HAP-1 (cell line): ENCODE measurements at regions not wholly inside any gene's neighbourhood (a gene's known extent, or its start where the extent isn't known, plus 50 kb on each side); places are given as distances from the start of the nearest gene placed in this dataset.

Experiments used
- DNase-seq, 2 experiments: peaks; one replicate each; pipeline ENCODE4 v3.0.0-alpha.2; 2016 to 2020; ENCODE audit warnings: low spot score in 2 of 2
- H3K27me3 ChIP-seq: fragments of 250-450 bp; sonication (Bioruptor Pico); 2 replicates; pipeline ENCODE4 v1.5.1; 2020; ENCODE audit warnings: low read depth, mild to moderate bottlenecking, moderate library complexity
- H3K36me3 ChIP-seq: fragments of 250-450 bp; sonication (Bioruptor Pico); replicated peaks from 2 replicates; pipeline ENCODE4 v1.5.1; 2020; ENCODE audit warnings: mild to moderate bottlenecking
- H3K4me1 ChIP-seq: fragments of 250-450 bp; sonication (Bioruptor Pico); 2 replicates; pipeline ENCODE4 v1.5.1; 2020; ENCODE audit warnings: mild to moderate bottlenecking
- H3K4me3 ChIP-seq: fragments of 250-450 bp; sonication (Bioruptor Pico); 2 replicates; pipeline ENCODE4 v1.5.1; 2020; ENCODE audit warnings: mild to moderate bottlenecking, moderate library complexity
- H3K9me3 ChIP-seq: fragments of 250-450 bp; sonication (Bioruptor Pico); 2 replicates; pipeline ENCODE4 v1.5.1; 2020; ENCODE audit warnings: mild to moderate bottlenecking, moderate library complexity
- in situ Hi-C: fragments of 300-500 bp; cut with MboI; formaldehyde crosslinking; loops from 3 replicates; pipeline ENCODE4 v1.14.3; 2020; ENCODE audit warnings: low sequenced_read_pairs, inconsistent platforms, mixed read lengths

DNA sequence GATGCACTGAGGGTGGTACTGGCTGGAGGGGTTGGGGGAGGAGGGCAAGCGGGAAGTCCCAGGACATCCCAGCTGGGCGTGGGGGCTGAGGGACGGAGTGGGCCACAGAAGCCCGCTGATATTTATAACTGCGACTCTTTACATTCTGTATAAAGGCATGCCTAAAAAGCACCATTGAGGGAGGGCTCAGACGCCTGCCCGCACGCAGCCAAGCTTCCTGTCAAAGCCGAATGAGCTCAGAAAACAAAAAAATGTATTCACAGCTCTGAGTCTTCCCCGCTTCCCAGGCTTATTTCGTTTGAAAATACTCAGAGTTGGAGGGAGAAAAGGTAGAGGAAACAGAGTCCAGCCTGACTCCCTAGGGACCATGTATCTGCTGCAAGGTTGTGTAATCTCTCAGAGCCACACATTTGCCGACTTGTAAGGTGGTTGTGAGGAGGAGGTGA is 170.1 kb upstream of the HAAO start:
- DNase-seq: no peak
- no peaks in the 10 kb centered on the region for H3K9me3 ChIP-seq
- H3K4me1 ChIP-seq: no peaks in the 10 kb centered on the region; the same call in 1 of the 2 replicates
- no peak overlapping the region for H3K4me3 ChIP-seq
- no peaks in the 10 kb centered on the region for H3K27me3 ChIP-seq
- in situ Hi-C loops: no loop called here
- no peaks in the 10 kb centered on the region for H3K36me3 ChIP-seq

DNA sequence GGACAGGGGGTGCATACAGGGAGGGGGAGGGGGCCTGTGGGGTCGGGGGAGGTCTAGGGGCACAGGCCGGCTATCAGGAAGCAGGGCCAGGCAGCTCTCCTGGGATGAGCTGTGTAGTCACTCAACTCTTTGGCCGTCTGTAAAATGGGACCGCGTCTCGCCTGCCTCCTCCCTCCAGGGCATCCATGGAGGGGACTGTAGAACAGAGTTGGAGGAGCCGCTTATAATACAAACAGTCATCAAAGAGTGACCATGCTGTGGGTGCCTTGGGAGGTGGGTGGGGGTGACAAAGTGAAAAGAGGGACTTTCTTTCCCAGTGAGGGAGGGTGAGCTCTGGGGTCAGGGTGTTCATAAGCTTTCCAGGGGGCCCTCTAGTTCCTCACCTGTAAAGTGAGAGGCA is 169.6 kb upstream of the HAAO start:
- Histone ChIP-seq H3K9me3 (no peaks in the 10 kb centered on the region), H3K4me1 (peaks cover 5% of the 10 kb centered on the region), H3K4me3 (no peak overlapping the region), H3K27me3 (no peaks in the 10 kb centered on the region), H3K36me3 (no peaks in the 10 kb centered on the region)
- no peak for DNase-seq
- in situ Hi-C loops: no loop called here

DNA sequence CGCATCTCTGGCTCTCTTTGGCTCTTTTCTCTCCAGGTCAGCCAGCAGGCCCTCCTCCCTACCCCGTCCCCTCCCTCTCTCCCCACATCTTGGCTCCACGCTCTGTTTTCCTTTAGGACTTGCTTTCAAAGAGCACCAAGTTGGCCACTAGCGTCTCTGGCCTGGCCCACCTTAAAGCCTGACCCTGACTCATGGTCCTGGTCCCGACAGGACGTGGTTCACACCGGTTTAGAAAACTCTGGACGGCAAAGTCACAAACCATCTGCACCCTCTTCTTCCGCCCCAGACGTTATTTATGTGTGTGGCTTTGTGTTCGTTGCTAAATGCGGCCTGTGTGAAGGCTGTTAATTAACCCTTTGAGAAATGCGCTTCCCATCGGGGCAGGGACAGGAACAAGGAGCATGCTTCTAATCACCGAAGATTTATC is 169.0 kb upstream of the HAAO start:
- H3K36me3 ChIP-seq: no peaks in the 10 kb centered on the region
- in situ Hi-C loops: no loop called here
- H3K27me3 ChIP-seq: no peaks in the 10 kb centered on the region
- no peak overlapping the region for H3K4me3 ChIP-seq
- H3K9me3 ChIP-seq: no peaks in the 10 kb centered on the region
- peaks cover 10% of the 10 kb centered on the region for H3K4me1 ChIP-seq
- no peak for DNase-seq

DNA sequence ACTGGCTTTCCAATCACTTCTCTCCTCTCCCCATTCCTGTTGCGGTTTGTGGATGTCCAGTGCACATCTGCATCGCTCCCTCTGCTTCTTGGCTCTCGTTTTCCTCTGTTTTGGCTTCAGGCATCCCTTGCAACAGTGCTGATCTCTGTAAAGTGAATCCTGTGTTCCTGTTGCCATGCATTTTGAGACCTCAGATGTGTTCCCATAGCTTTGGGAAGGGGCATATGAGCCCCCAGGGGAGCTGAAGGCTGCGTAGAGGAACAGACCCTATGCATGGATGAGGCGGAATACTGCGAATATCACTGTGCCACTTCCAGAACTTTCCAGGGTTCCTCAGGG is 168.4 kb upstream of the HAAO start:
- H3K27me3 ChIP-seq: no peaks in the 10 kb centered on the region
- no peaks in the 10 kb centered on the region for H3K9me3 ChIP-seq
- no peak for DNase-seq
- no peak overlapping the region for H3K4me3 ChIP-seq
- in situ Hi-C loops: no loop called here
- no peaks in the 10 kb centered on the region for H3K36me3 ChIP-seq
- peaks cover 10% of the 10 kb centered on the region for H3K4me1 ChIP-seq

DNA sequence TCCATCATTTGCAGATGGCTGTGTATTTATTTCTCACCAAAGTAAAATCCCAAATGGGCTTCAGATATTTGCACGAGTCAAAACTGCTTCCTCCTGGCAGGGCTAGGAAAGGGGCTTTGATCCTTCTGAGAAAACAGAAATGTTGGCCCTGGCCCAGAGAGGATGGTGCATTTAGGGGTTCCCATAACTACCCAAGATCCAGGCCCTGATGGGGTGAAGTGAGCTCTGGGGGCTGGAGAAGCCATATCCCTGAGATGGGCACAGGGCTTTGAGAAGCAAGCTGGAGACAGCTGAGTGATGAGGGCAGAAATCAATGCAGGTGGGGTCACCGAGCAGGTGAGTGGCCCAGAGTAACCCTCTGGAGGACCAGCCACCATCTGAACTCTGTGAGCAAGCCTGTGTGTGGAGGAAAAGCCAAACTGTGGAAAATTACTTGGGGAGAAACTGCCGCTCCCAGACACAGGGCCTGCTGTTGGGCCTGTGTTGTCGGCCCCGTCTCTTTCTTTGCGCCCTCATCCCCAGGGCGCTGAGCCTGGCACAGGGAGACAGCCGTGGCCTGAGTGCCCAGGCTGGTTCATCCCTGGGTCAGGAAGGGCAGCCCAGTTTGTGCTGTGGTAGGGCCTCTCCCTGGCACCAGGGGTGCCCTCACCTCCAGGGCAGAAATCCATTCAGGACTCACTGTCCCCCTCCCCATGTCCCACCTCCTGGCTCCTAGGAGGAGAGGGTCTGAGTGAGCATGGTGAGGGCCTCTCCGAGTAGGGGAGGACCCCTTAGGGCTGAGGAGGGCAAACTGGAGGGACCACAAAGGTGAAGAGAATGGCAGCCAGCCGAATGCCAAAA is 167.8 kb upstream of the HAAO start:
- DNase-seq: no peak

DNA sequence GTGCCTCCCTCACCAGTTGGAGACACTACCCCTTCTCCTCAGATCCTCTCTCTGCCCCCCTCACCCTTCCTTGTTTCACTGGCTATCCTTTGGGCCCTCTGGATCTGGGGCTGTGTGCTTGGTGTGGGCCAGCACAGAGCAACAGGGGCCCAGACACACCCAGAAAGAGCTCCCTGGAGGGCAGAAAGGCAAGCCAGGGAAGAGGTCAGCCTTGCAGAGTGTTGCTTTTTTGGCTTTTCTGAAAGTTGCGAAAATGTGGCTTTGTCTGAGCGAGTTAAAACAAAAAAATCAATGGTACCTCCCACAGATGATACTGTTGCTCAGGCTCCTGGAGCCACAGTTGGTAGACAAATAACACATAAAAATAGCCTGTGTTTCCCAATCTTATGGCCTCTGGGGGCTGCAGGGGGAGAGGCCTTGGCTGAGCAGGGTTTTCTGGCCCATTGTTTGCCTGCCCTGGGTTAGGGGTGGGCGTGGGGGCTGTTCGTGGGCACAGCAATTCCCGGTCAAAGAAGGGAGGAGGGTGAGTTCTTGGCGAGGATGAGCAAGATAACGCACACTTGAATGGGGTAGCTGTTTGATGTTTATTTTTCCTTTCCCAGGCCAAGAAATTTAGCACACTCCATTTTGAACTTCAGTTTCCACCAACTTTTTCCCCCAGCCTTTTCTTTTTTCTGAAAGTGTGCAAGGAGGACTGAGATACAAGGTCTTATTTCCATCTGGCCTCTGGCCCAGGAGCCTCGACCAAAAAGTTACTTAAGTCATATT is 167.0 kb upstream of the HAAO start:
- no peaks in the 10 kb centered on the region for H3K27me3 ChIP-seq
- in situ Hi-C loops: no loop called here
- H3K4me3 ChIP-seq: no peak overlapping the region
- H3K4me1 ChIP-seq: peaks cover 10% of the 10 kb centered on the region
- H3K36me3 ChIP-seq: no peaks in the 10 kb centered on the region
- H3K9me3 ChIP-seq: no peaks in the 10 kb centered on the region
- DNase-seq: no peak

More for the DNA sequence above, 167.8 kb upstream of the HAAO start:
- in situ Hi-C loops: no loop called here
- no peaks in the 10 kb centered on the region for H3K9me3 ChIP-seq
- peaks cover 10% of the 10 kb centered on the region for H3K4me1 ChIP-seq
- H3K27me3 ChIP-seq: no peaks in the 10 kb centered on the region
- no peak overlapping the region for H3K4me3 ChIP-seq
- H3K36me3 ChIP-seq: no peaks in the 10 kb centered on the region

DNA sequence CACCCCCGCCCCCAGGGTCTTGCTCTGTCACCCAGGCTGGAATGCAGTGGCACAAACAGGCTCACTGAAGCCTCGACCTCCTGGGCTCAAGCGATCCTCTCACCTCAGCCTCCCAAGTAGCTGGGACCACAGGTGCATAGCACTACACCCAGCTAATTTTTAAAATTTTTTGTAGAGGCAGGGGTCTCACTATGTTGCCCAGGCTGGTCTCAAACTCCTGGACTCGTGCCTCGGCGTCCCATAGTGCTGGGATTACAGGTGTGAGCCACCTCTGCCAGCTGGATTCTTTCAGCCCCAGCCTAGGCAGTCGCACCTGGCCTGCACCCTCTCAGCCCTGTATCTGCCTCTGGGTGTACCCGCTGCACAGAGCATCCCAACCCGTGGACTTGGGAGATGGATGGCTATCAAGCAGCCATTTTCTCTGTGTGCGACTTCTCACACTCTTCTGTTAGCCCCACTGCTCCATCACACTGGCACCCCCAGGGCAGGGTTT is 166.4 kb upstream of the HAAO start:
- Histone ChIP-seq H3K27me3 (no peaks in the 10 kb centered on the region), H3K9me3 (no peaks in the 10 kb centered on the region), H3K4me3 (no peak overlapping the region), H3K4me1 (peaks cover 10% of the 10 kb centered on the region), H3K36me3 (no peaks in the 10 kb centered on the region)
- no peak for DNase-seq
- in situ Hi-C loops: no loop called here

DNA sequence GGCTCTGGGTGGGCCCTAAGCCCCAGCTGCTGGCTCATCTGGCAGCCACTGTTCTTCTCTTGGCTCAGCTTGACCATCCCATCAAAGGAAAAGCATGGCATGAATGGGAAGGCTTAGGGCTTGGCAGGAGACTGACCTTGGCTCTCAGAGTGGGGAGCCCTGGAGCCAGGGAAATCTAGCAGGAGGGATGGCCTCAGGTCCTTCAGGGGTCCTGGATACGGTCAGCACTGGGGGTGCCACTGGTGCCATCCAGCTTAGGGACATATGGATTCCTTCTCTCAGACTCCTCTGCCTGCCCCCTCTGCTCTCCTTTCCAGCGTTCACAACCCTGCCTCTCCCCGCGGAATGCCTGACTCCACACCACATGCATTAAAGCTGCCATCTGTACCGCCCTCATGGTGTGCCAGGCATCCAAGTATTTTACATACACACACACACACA is 165.5 kb upstream of the HAAO start:
- no peaks in the 10 kb centered on the region for H3K9me3 ChIP-seq
- in situ Hi-C loops: no loop called here
- no peak for DNase-seq
- peaks cover 10% of the 10 kb centered on the region for H3K4me1 ChIP-seq
- no peaks in the 10 kb centered on the region for H3K27me3 ChIP-seq
- no peaks in the 10 kb centered on the region for H3K36me3 ChIP-seq
- H3K4me3 ChIP-seq: no peak overlapping the region

DNA sequence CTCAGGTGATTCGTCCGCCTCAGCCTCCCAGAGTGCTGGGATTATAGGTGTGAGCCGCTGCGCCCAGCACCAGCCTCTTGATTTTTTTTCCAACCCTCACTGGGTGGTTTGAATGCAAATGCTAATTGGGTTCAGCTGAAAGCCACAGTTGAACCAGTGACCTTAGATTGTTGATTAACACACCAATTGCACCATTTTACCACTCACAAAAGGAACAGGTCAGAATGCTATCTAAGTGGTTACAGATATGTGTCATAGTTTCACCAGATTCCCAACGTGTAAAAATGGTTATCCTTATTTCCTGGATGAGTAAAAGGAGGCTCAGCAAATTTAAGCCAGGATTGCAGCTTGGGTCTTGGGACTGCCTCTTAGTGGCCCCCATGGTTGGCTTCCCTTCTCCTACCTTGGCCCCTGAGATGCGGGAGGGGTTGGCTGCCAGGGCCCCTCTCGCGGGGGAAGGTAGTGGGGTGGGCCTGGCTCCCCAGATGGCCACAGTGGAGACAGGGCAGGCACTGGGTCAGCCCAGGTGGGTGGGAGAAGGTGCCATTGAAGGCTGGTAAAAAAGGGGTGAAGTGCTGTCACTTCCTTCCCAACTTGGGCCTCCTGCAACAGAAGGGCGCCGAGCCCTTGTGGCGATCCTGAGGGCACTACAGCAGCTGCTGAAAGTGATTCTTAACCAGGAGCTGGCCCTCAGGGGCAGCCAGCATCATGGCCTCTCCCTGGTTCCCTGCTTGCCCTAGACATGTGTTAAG is 164.9 kb upstream of the HAAO start:
- peak; percentile 36 to 47 for DNase-seq
- no peaks in the 10 kb centered on the region for H3K36me3 ChIP-seq
- no peak overlapping the region for H3K4me3 ChIP-seq
- no peaks in the 10 kb centered on the region for H3K9me3 ChIP-seq
- in situ Hi-C loops: no loop called here
- H3K4me1 ChIP-seq: peaks cover 10% of the 10 kb centered on the region
- H3K27me3 ChIP-seq: no peaks in the 10 kb centered on the region

DNA sequence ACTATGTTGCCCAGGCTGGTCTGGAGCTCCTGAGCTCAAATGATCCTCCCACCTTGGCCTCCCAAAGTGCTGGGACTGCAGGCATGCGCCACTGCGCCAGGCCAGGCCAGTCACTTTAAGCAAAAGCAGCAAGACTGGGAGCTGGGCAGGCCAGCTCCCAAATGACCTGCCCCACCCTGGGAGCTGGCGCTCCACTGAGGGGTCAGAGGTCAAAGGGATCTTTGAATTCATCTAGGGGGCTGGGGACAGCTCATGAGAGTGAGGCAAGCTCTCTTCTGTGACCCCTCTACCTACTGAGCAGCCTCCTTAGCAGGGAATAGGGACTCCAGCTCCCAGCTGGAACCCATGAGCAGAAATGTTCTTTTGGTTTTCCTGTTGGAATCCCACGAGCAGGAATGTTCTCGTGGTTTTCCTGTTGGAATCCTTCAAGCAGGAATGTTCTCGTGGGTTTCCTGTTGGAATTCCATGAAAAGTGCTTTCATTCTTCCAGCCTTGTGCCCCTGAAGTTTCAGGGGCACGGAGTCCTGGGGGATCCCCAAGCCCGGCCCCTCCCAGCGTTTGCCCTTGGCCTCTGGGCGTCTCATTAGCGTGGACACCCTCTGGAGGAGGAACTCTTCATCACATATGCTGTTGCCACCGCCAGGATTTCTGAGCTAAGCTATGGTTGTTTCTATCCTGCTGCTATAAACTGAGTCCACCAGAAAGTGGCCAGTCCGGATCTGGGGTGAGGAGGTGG is 162.0 kb upstream of the HAAO start:
- H3K4me1 ChIP-seq: peaks cover 10% of the 10 kb centered on the region
- no peaks in the 10 kb centered on the region for H3K36me3 ChIP-seq
- H3K4me3 ChIP-seq: no peak overlapping the region
- H3K27me3 ChIP-seq: no peaks in the 10 kb centered on the region
- H3K9me3 ChIP-seq: no peaks in the 10 kb centered on the region
- DNase-seq: no peak
- in situ Hi-C loops: no loop called here

DNA sequence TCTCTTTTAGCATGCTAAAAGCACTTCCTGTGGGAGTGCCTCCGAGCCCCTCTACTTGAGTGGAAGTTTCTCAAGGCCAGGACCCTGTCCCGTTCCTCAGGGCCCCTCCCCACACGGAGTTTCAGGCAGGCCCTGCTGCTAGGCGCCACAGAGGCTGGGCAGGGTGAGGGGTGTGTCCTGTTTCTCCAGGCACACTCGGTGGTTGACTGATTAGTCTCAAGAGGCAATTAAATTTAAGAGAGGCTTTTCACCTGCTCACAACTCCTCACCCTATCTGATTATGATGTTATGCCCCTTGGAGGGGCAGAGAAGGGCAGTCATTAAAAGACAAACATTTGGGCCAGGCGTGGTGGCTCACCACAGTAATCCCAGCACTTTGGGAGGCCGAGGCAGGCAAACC is 160.8 kb upstream of the HAAO start:
- in situ Hi-C loops: no loop called here

DNA sequence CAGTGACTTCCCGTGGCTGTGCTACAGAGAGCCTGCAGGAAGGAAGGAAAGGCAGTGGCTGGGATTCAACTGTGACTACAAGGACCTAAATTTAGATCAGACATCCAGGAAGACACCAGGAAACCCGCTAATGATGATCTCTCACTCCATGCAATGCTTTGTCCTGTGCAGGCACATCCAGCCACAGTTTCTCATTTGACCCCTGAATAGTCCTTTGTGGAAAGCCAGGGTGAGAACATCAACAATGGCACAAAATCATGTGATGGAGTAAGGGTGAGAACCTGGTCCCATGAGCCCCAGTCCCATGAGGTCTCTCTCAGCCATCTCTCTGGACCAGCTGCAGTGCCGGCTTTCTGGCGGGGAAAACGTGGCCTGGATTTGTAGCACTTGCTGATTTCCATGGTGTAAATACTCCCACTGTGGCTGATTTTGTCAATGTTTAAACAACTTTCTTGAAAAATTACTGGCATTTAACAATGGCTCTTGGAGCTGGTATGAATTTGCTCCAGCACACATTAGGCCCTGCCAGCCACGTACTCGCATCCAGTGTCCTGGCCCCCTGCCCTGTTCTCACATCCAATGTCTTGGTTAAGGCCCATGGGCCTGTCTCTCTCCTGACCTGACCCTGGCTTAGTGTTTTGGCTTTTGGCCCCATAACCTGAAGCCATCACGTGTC is 159.0 kb upstream of the HAAO start:
- DNase-seq: no peak
- Histone ChIP-seq H3K36me3 (no peaks in the 10 kb centered on the region), H3K4me3 (no peak overlapping the region), H3K4me1 (no peaks in the 10 kb centered on the region; the same call in 1 of the 2 replicates), H3K27me3 (no peaks in the 10 kb centered on the region), H3K9me3 (no peaks in the 10 kb centered on the region)
- in situ Hi-C loops: no loop called here

More for the DNA sequence above, 160.8 kb upstream of the HAAO start:
- no peak overlapping the region for H3K4me3 ChIP-seq
- H3K4me1 ChIP-seq: peaks cover 10% of the 10 kb centered on the region
- no peaks in the 10 kb centered on the region for H3K9me3 ChIP-seq
- no peak for DNase-seq
- no peaks in the 10 kb centered on the region for H3K36me3 ChIP-seq
- no peaks in the 10 kb centered on the region for H3K27me3 ChIP-seq

DNA sequence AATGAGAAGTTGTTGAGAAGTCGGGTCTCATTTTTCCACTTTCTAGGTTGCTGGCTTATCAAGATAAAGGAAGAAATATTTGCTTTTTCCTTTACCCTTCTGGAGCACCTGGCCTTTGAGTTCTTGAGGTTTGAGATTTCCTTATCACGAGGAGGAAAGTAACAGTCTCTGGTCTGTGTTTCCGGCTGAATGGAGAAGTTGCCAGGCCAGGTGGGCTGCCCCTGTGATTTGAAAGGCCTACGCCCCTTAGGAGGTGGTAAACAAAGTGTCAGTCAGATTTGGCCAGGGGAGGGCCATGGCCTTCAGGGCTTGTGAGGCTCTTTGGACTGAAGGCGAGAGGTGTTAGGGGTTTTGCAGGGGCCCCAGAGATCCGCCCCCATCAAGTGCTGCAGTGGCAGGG is 156.7 kb upstream of the HAAO start:
- in situ Hi-C loops: loop anchor here (5.0 kb wide), 1 partner anchor 533 kb away; no protein-coding TSS in a partner anchor
- no peaks in the 10 kb centered on the region for H3K4me1 ChIP-seq
- no peak for DNase-seq
- H3K9me3 ChIP-seq: no peaks in the 10 kb centered on the region
- no peaks in the 10 kb centered on the region for H3K27me3 ChIP-seq
- H3K36me3 ChIP-seq: no peaks in the 10 kb centered on the region
- no peak overlapping the region for H3K4me3 ChIP-seq
